Right lobe of liver (tissue), 6 donors: ENCODE measurements at regions not wholly inside any gene's neighbourhood (a gene's known extent, or its start where the extent isn't known, plus 50 kb on each side); places are given as distances from the start of the nearest gene placed in this dataset.

Source experiments
- ATAC-seq, 4 donors: fragments of 200-7000 bp; cut with Tn5 transposase; one replicate each; pipeline ENCODE4 v1.9.1; 2020; ENCODE audit warnings: mild to moderate bottlenecking in 4 of 4, moderate library complexity in 4 of 4
- DNase-seq, 3 donors: peaks; one replicate each; pipeline ENCODE4 v3.0.0-alpha.2; 2020
- H3K27ac ChIP-seq, 3 donors: fragments of 200-600 bp; one replicate each; pipeline ENCODE4 v1.8.0; 2022
- H3K27me3 ChIP-seq, 2 donors: fragments of 200-600 bp; one replicate each; pipeline ENCODE4 v1.8.0; 2022
- H3K36me3 ChIP-seq, 4 donors: fragments of 200-600 bp; sonication (generic) in 1 of 4; one replicate each; pipeline versions ENCODE4 v1.5.1 to v1.8.0; 2017 to 2022; ENCODE audit warnings: control low read depth in 1 of 4
- H3K4me1 ChIP-seq, 4 donors: fragments of 200-600 bp; sonication (generic) in 1 of 4; one replicate each; pipeline versions ENCODE4 v1.5.1 to v1.8.0; 2017 to 2022; ENCODE audit warnings: control low read depth in 1 of 4
- H3K4me3 ChIP-seq, 3 donors: fragments of 200-600 bp; one replicate each; pipeline ENCODE4 v1.8.0; 2022
- H3K9me3 ChIP-seq, 4 donors: fragments of 200-600 bp; sonication (generic) in 1 of 4; one replicate each; pipeline versions ENCODE4 v1.5.1 to v1.8.0; 2017 to 2022; ENCODE audit warnings: control low read depth in 1 of 4
- CTCF ChIP-seq, 4 donors: fragments of 200-600 bp in 3 of 4; fragments of 450-650 bp in 1 of 4; IDR thresholded peaks; one replicate each; pipeline versions ENCODE4 v1.5.1 to v1.8.0; 2016 to 2022; ENCODE audit warnings: antibody characterized with exemption in 4 of 4, mild to moderate bottlenecking in 2 of 4
- POLR2A ChIP-seq: fragments of 450-650 bp; IDR thresholded peaks from one replicate; pipeline ENCODE4 v1.6.1; 2017; ENCODE audit warnings: antibody characterized with exemption, mild to moderate bottlenecking
- WGBS: methylation state at CpG from one replicate; pipeline ENCODE4 v1.1.6; 2018; ENCODE audit warnings: low coverage, low lambda C conversion rate; ENCODE audit not compliant: insufficient coverage; ENCODE audit errors: missing lambda C conversion rate; 5-methylcytosine and 5-hydroxymethylcytosine counted together
- intact Hi-C, 2 donors: fragments of 100-400 bp; cut with DNase I; formaldehyde crosslinking; loops; one replicate each; pipeline versions ENCODE4 v1.11.2 to v1.14.1; 2022
- donor health status: DM: no; HTN: yes; CAD: no.
- donor health status: DM: no; HTN: no; CAD: no.
- donor health status: DM: no; HTN: no; CAD: no.
- donor health status: DM: no; HTN: yes; CAD: no.
- donor health status: DM: no; HTN: yes; CAD: no.

- no peak for ATAC-seq
- intact Hi-C loops = no loop called here
- Histone ChIP-seq H3K4me3 (no peak overlapping the region), H3K27ac (no peak overlapping the region), H3K9me3 (no peaks in the 10 kb centered on the region), H3K36me3 (no peaks in the 10 kb centered on the region), H3K4me1 (no peaks in the 10 kb centered on the region), H3K27me3 (no peaks in the 10 kb centered on the region)
- 83% methylated on average over 3 of the region's 3 CpGs for WGBS
- TF ChIP-seq CTCF (IDR thresholded peaks at IDR 0.05) (no peak), POLR2A (no peak)
- DNase-seq = no peak
Observed at GRCh38 chr5:57368010-57368409, 114.6 kb downstream of the ACTBL2 start.

- H3K27ac ChIP-seq = no peak overlapping the region
- no peaks in the 10 kb centered on the region for H3K27me3 ChIP-seq
- TF ChIP-seq POLR2A (no peak), CTCF (IDR thresholded peaks at IDR 0.05) (no peak)
- intact Hi-C loops = no loop called here
- no peaks in the 10 kb centered on the region for H3K36me3 ChIP-seq
- WGBS = 50% methylated on average over 1 of the region's 1 CpG
- H3K4me3 ChIP-seq = no peak overlapping the region
- H3K4me1 ChIP-seq = no peaks in the 10 kb centered on the region
- H3K9me3 ChIP-seq = no peaks in the 10 kb centered on the region
- ATAC-seq (no peak), DNase-seq (no peak)
Observed at GRCh38 chr5:57366744-57367143, 115.9 kb downstream of the ACTBL2 start.

- TF ChIP-seq CTCF (IDR thresholded peaks at IDR 0.05) (no peak), POLR2A (no peak)
- intact Hi-C loops = no loop called here
- DNase-seq (no peak), ATAC-seq (no peak)
- H3K4me1 ChIP-seq = no peaks in the 10 kb centered on the region
- H3K27me3 ChIP-seq = no peaks in the 10 kb centered on the region
- H3K36me3 ChIP-seq = no peaks in the 10 kb centered on the region
- no peak overlapping the region for H3K4me3 ChIP-seq
- WGBS = 65% methylated on average over 5 of the region's 5 CpGs
- no peaks in the 10 kb centered on the region for H3K9me3 ChIP-seq
- no peak overlapping the region for H3K27ac ChIP-seq
Observed at GRCh38 chr5:57362951-57363350, 119.7 kb downstream of the ACTBL2 start.

GRCh38 chr5:57360871-57361270 lies 121.7 kb downstream of the ACTBL2 start:
- Histone ChIP-seq H3K36me3 (no peaks in the 10 kb centered on the region), H3K27ac (no peak overlapping the region), H3K9me3 (no peaks in the 10 kb centered on the region), H3K4me3 (no peak overlapping the region), H3K4me1 (no peaks in the 10 kb centered on the region), H3K27me3 (no peaks in the 10 kb centered on the region)
- TF ChIP-seq CTCF (IDR thresholded peaks at IDR 0.05) = no peak
- TF ChIP-seq POLR2A = no peak
- DNase-seq (no peak), ATAC-seq (no peak)
- intact Hi-C loops = no loop called here
- WGBS = 80% methylated on average over 1 of the region's 1 CpG
